Breast epithelium (tissue), 4 donors: ENCODE measurements at regions not wholly inside any gene's neighbourhood (a gene's known extent, or its start where the extent isn't known, plus 50 kb on each side); places are given as distances from the start of the nearest gene placed in this dataset.

Experiments used
- DNase-seq, 2 donors: peaks; one replicate each; pipeline ENCODE4 v3.0.0-alpha.2; 2019; ENCODE audit warnings: low spot score in 2 of 2
- H3K27ac ChIP-seq, 2 donors: fragments of 200-600 bp; sonication (generic) in 1 of 2; one replicate each; pipeline ENCODE4 v1.5.1; 2016 to 2019; ENCODE audit warnings: mild to moderate bottlenecking in 1 of 2
- H3K27me3 ChIP-seq, 2 donors: fragments of 200-600 bp; sonication (generic) in 1 of 2; one replicate each; pipeline versions ENCODE4 v1.5.1 to v1.6.0; 2017 to 2019; ENCODE audit warnings: control low read depth in 1 of 2, mild to moderate bottlenecking in 1 of 2
- H3K36me3 ChIP-seq: fragments of 200-600 bp; one replicate; pipeline ENCODE4 v1.5.1; 2019
- H3K4me1 ChIP-seq, 2 donors: fragments of 200-600 bp; sonication (generic); one replicate each; pipeline ENCODE4 v1.5.1; 2016 to 2019; ENCODE audit warnings: control low read depth in 1 of 2
- H3K4me3 ChIP-seq, 3 donors: fragments of 200-600 bp; sonication (generic); 1 replicate in 2 of 3; 2 replicates in 1 of 3; pipeline ENCODE4 v1.5.1; 2016 to 2019; ENCODE audit warnings: mild to moderate bottlenecking in 3 of 3, moderate library complexity in 2 of 3
- H3K9me3 ChIP-seq, 2 donors: fragments of 200-600 bp; sonication (generic) in 1 of 2; one replicate each; pipeline ENCODE4 v1.5.1; 2016 to 2019; ENCODE audit warnings: control low read depth in 1 of 2
- CTCF ChIP-seq, 3 donors: fragments of 450-650 bp; IDR thresholded peaks; one replicate each; pipeline ENCODE4 v1.5.1; 2016 to 2017; ENCODE audit warnings: antibody characterized with exemption in 3 of 3, mild to moderate bottlenecking in 3 of 3, moderate library complexity in 3 of 3
- POLR2A ChIP-seq: fragments of 450-650 bp; IDR thresholded peaks from one replicate; pipeline ENCODE4 v1.6.1; 2016; ENCODE audit warnings: antibody characterized with exemption, mild to moderate bottlenecking, moderate library complexity
- POLR2AphosphoS5 ChIP-seq, 3 donors: sonication (generic); formaldehyde crosslinking; IDR thresholded peaks; one replicate each; pipeline ENCODE4 v1.6.1; 2017; ENCODE audit warnings: antibody characterized with exemption in 3 of 3
- intact Hi-C: fragments of 100-400 bp; cut with DNase I; formaldehyde crosslinking; loops from one replicate; pipeline ENCODE4 v1.15.1; 2023; ENCODE audit warnings: low total_unique reads

DNA sequence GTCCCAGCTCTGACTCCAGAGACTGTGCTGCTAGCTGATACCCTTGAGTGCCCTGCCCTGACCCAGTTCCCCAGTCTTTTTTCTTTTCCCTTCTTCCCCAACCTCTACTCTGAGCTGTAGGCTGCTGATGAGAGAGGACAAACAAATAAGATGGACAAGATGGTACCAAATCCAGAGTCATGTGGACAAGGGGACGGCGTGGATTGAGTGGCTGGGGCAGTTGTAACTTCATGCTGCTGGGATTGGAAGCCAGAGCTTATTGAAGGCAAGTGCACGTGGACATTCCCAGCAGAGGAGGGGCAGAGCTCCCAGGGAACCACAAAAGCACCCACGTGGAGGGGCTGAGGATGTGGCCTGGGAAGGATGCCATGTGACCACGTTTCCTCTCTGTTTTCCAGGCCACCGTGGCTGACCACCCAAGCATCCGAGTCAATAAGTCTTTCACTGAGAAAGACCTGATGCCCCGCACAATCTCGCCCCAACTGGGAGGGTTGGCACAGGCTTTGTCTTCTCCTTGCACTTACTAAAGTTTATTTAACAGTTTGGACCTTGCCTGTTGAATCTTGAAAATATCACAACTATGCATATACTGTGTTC, 323.3 kb upstream of the ZNF507 start:
- no peak for TF ChIP-seq POLR2A
- no peak for TF ChIP-seq CTCF (IDR thresholded peaks at IDR 0.05)
- no peak for TF ChIP-seq POLR2AphosphoS5 (IDR thresholded peaks at IDR 0.05)
- intact Hi-C loops: no loop called here

DNA sequence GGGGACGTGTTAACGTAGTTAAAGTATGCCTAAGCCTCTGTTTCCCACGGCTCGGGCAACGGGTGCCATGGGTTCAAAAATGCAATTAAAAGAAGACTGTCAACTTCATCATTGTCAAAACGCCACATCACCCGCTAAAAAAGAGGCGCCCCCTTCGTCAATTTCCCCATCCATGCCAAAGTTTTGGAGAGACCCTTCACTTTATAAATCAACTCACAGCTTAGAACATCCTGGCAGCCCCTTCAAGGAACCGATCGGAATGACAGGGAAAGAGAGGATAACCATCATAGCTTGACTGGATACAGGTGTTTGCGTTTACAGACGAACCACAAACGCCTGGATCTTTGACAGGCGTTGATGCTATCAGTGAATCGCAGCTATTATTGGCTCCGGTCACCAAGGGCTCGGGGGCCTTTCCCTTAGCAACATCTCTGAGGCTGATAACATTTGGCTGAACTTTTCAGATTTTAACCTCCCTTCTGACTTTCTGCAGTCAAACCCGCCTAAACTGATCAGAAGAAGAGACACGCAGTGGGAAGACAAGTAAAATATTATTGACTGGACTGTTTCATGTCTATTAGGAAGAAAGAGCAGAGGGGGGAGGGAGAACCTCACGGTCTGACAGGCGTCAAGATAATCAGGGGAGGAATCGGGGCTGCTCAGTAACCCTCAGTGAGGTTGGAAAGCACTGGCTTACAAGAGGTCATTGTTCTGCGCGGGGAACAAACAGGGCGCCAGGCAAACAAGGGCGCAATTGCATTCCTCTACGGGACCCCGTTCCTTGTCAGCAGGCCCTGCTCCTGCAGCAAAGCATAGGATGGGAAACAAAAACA, 322.5 kb upstream of the ZNF507 start:
- H3K36me3 ChIP-seq: no peaks in the 10 kb centered on the region
- TF ChIP-seq POLR2A: no peak
- no peak for TF ChIP-seq POLR2AphosphoS5 (IDR thresholded peaks at IDR 0.05)
- no peak for TF ChIP-seq CTCF (IDR thresholded peaks at IDR 0.05)
- no peak for DNase-seq
- no peaks in the 10 kb centered on the region for H3K9me3 ChIP-seq
- H3K27me3 ChIP-seq: peaks cover 0 to 7% of the 10 kb centered on the region in 2 donors
- no peak overlapping the region for H3K4me3 ChIP-seq
- H3K27ac ChIP-seq: no peak overlapping the region
- intact Hi-C loops: no loop called here
- H3K4me1 ChIP-seq: peaks cover 0 to 7% of the 10 kb centered on the region in 2 donors

More for the DNA sequence above, 323.3 kb upstream of the ZNF507 start:
- H3K4me3 ChIP-seq: no peak overlapping the region
- peaks cover 0 to 7% of the 10 kb centered on the region in 2 donors for H3K4me1 ChIP-seq
- peaks cover 0 to 7% of the 10 kb centered on the region in 2 donors for H3K27me3 ChIP-seq
- no peak for DNase-seq
- no peaks in the 10 kb centered on the region for H3K36me3 ChIP-seq
- no peak overlapping the region for H3K27ac ChIP-seq
- H3K9me3 ChIP-seq: no peaks in the 10 kb centered on the region

DNA sequence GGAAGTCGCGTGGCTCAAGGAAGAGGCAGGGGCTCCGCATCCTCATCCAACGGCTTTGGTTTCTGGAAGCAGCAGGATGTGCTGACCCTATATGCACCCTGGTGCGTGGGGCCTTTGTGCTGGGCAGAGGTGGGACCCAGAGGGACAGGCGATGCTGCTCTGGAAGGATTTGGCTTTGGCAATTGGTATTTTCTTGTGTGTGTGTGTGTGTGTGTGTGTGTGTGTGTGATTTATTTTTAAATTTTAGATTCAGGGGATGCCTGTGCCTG, 321.9 kb upstream of the ZNF507 start:
- DNase-seq: no peak
- Histone ChIP-seq H3K36me3 (no peaks in the 10 kb centered on the region), H3K4me3 (no peak overlapping the region), H3K27ac (no peak overlapping the region), H3K27me3 (peaks cover 0 to 7% of the 10 kb centered on the region in 2 donors), H3K9me3 (no peaks in the 10 kb centered on the region), H3K4me1 (peaks cover 0 to 7% of the 10 kb centered on the region in 2 donors)
- TF ChIP-seq CTCF (IDR thresholded peaks at IDR 0.05) (no peak), POLR2A (no peak), POLR2AphosphoS5 (IDR thresholded peaks at IDR 0.05) (no peak)
- intact Hi-C loops: no loop called here

GRCh38 chr19:32029235-32029634, 316.2 kb upstream of the ZNF507 start:
- H3K4me1 ChIP-seq: no peaks in the 10 kb centered on the region
- no peak for TF ChIP-seq CTCF (IDR thresholded peaks at IDR 0.05)
- TF ChIP-seq POLR2AphosphoS5 (IDR thresholded peaks at IDR 0.05): no peak
- no peaks in the 10 kb centered on the region for H3K9me3 ChIP-seq
- H3K27me3 ChIP-seq: peaks cover 0 to 7% of the 10 kb centered on the region in 2 donors
- no peak for DNase-seq
- intact Hi-C loops: loop anchor here (5.0 kb wide), 1 partner anchor 237 kb away; no protein-coding TSS in a partner anchor
- H3K36me3 ChIP-seq: no peaks in the 10 kb centered on the region
- no peak overlapping the region for H3K4me3 ChIP-seq
- no peak overlapping the region for H3K27ac ChIP-seq

DNA sequence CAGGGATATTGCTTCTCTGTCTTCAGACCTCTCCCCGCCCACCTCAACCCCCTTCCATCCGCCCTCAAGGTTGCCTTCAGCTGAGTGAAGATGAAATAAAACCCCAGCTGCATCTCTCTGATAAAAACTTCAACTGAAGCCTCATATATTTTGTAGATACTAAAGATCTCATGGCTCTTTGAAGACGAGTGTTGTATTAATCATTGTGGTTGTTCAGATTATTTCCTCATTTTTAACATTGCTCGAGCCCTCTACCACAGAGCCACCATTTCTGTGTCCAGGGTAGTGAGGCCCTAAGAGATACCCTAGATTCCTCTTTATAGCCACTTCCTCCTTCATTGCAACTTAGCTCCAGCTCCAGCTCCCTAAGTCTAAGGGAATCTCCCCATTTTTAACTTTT, 312.8 kb upstream of the ZNF507 start:
- TF ChIP-seq CTCF (IDR thresholded peaks at IDR 0.05) (no peak), POLR2A (no peak), POLR2AphosphoS5 (IDR thresholded peaks at IDR 0.05) (no peak)
- H3K4me3 ChIP-seq: no peak overlapping the region
- no peaks in the 10 kb centered on the region for H3K36me3 ChIP-seq
- H3K27ac ChIP-seq: no peak overlapping the region
- no peaks in the 10 kb centered on the region for H3K27me3 ChIP-seq
- no peaks in the 10 kb centered on the region for H3K4me1 ChIP-seq
- no peak for DNase-seq
- no peaks in the 10 kb centered on the region for H3K9me3 ChIP-seq
- intact Hi-C loops: no loop called here
